ENCODE measurements at regions not wholly inside any gene's neighbourhood (a gene's known extent, or its start where the extent isn't known, plus 50 kb on each side); places are given as distances from the start of the nearest gene placed in this dataset.
"Not testable (repeated sequence)": the region's sequence is repeated elsewhere in the genome, so short reads cannot be mapped to it uniquely, and the experiment has no call there.

DNA sequence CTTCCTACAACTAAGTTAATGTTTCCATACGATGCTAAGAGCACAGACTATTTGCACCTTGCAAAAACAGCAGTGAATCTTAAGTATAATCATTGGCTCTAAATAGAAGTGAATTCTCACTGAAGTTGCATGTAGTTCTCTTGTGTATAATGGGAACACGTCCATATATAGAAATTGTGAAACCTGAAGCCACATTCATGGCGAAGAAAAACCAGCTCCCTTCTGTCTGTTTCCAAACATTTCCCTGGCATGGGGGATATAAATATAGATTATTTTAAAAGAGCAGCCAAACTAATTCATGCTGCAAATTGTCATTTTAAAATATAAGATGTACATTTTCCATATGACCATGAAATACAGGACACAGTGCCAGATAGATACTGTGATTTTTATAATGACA, 71.1 kb downstream of the TRAM1L1 start:
- ATAC-seq (no peak), DNase-seq (no peak)
- intact Hi-C loops (cut with DNase I) = no loop called here

- intact Hi-C loops (cut with DNase I) = no loop called here
Measured at GRCh38 chr4:117010671-117011070, 74.7 kb downstream of the TRAM1L1 start.

GRCh38 chr4:117001077-117001476, 84.3 kb downstream of the TRAM1L1 start:
- no peak for DNase-seq
- intact Hi-C loops (cut with DNase I) = no loop called here
- no peak for ATAC-seq

More at GRCh38 chr4:117010671-117011070, 74.7 kb downstream of the TRAM1L1 start:
- no peak for ATAC-seq
- DNase-seq = no peak

- ATAC-seq = no peak
- intact Hi-C loops (cut with DNase I) = no loop called here
- DNase-seq = no peak
Measured at GRCh38 chr4:116982656-116983055, 102.7 kb downstream of the TRAM1L1 start.

DNA sequence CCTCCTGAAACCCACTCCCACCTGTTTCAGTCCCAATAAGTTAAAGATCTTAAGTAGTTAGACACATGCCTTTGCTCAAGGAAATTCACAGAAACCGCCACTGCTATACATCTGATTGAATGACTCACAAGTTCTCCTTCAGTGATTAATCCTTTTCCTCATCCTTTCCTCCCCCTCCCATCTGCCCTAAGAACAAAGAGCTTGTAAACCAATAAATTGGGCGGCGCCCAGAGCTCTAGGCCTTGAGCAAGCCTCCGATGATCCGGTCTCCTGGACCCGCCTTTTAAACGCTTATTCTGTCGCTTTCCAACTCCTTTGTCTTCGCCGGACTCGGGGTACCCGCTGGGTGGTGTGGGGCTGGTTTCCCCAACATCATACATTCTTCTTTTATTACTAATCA, 104.9 kb downstream of the TRAM1L1 start:
- intact Hi-C loops (cut with DNase I); DNase-seq; ATAC-seq: not testable (repeated sequence)

- intact Hi-C loops (cut with DNase I) = no loop called here
- no peak for ATAC-seq
Measured at GRCh38 chr4:116959045-116959444, 126.3 kb downstream of the TRAM1L1 start.

DNA sequence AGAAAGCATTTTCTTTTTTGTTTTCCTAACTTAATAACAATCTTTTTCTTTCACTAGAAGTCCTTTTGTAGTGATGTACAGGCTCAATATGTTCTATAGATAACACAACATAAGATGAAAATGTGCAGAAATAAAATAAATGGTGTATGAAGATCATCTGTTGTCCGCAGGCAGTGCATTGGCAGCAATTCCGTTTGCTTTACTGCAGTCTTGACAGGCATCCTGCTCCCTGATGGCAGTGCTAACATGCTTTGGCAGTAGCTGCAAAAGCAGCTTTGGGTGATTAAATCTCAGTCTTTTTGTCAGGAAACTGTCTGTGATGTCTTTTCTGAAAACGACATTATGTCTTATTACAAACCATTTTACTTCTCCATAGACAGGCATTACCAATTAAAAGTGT, 131.4 kb downstream of the TRAM1L1 start:
- no peak for DNase-seq
- intact Hi-C loops (cut with DNase I) = no loop called here
- no peak for ATAC-seq

More at GRCh38 chr4:116959045-116959444, 126.3 kb downstream of the TRAM1L1 start:
- no peak for DNase-seq

GRCh38 chr4:116952530-116953136, 132.7 kb downstream of the TRAM1L1 start:
- no peak for ATAC-seq

DNA sequence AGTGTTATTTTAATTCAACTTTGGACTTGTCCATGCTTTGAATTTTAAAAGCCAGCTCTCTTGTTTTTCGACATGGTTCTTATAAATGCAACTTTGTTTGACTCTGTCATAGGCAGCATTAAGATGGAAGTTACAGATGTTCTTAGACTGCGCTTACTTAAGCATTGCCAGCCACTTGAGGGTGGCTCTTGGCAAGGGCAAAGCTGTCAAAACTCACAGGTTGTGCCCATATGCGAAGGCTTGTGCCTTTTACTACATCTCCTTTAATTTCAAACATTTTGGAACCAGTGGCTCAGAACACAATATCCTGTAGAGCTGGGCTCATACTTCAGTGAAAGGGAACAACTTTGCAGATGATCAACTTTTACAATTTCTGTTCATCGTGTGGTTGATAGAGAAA, 135.5 kb downstream of the TRAM1L1 start:
- intact Hi-C loops (cut with DNase I) = no loop called here
- DNase-seq (no peak), ATAC-seq (no peak)

More at GRCh38 chr4:116952530-116953136, 132.7 kb downstream of the TRAM1L1 start:
- intact Hi-C loops (cut with DNase I) = no loop called here
- DNase-seq = no peak

- intact Hi-C loops (cut with DNase I) = no loop called here
- DNase-seq (no peak), ATAC-seq (no peak)
Measured at GRCh38 chr4:116942315-116942714, 143.1 kb downstream of the TRAM1L1 start.

DNA sequence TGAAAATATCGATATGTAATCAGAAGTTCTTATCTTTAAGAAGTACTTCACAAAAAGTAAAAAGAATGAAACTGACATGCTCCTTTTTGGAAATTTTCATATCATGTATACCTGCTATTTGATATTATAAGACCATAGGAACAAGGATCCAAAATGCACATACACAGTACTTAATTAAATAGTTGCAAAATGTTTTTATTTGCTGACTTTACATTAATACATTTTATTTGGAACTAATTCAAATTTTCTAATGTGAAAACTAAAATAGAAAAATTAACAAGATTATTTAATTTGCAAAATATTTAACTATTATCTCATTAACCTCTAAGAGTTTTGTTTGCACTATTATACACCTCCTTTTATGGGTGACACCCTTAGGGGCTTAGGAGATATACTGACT, 155.0 kb downstream of the TRAM1L1 start:
- intact Hi-C loops (cut with DNase I) = no loop called here
- ATAC-seq = no peak
- DNase-seq = no peak

GRCh38 chr4:116926631-116927295, 158.6 kb downstream of the TRAM1L1 start:
- DNase-seq (no peak), ATAC-seq (no peak)
- intact Hi-C loops (cut with DNase I) = no loop called here

DNA sequence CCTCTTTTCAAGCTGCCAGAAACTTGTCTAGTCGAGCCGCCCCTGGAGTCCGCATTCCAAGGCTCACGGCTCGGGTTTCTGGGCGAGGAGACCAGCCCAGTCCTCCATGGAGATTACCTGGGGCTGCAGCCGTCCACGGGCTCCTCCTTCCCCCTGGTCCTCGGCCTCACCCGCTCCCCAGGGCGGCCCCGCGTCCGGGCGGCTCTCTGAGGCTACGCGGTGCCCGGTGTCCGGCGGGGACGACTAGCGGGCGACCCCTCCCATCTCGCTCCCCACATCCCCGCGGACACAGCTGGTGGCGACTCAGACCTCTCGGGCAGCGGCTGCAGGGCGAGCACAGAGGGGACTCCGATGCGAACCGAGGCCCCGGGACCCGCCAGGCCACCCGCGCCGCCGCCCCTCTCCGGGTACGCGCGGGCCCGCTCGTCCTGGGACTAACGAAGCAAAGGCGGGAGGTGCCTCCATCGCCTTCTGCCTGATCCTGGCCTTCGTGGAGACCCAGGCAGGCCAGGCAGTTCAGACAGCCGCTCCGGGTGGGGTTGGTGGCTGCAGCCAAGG, 159.4 kb downstream of the TRAM1L1 start:
- intact Hi-C loops (cut with DNase I) = no loop called here
- ATAC-seq = peak in 1 of 2 donors; percentile 55
- no peak for DNase-seq

DNA sequence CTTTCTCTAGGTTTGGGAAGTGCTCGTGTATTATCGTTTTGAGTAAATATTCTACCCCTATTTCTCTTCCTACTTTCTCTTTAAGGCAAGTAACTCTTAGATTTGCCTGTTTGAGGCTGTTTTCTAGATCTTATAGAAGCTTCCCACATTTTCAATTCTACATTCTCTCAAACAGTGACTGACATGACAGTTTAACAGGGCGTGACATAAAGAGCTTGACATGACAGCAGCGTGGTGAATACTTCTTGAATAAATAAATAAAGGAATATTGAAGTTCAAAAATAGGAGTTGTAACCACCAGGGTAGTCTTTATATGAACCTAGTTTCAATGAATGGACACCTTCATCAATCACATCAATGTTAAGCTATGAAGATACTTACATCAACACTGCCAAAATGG, 162.0 kb downstream of the TRAM1L1 start:
- DNase-seq (no peak), ATAC-seq (no peak)
- intact Hi-C loops (cut with DNase I) = no loop called here

GRCh38 chr4:116913451-116913850, 171.9 kb downstream of the TRAM1L1 start:
- intact Hi-C loops (cut with DNase I) = no loop called here
- DNase-seq = no peak
- ATAC-seq = no peak

DNA sequence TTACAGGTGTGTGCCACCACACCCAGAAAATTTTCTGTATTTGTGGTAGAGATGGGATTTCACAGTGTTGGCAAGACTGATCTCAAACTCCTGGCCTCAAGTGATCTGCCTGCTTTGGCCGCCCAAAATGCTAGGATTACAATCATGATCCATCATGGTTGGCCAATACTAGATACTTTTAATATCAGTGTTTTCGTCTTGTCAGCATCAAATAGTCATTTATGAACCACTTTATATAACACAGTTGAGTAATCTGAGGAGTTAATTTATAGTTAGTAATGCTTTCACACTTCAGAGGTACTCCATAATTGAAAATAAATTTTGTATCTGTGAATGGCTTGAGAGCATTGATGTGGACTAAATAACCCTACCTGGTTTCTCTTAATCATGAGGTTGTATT, 178.6 kb downstream of the TRAM1L1 start:
- DNase-seq = no peak
- no peak for ATAC-seq
- intact Hi-C loops (cut with DNase I) = no loop called here

- intact Hi-C loops (cut with DNase I) = no loop called here
- ATAC-seq = no peak
Measured at GRCh38 chr4:116899561-116899960, 185.8 kb downstream of the TRAM1L1 start.

GRCh38 chr4:116885579-116885978, 199.8 kb downstream of the TRAM1L1 start:
- ATAC-seq = no peak
- DNase-seq = no peak
- intact Hi-C loops (cut with DNase I) = no loop called here

More at GRCh38 chr4:116899561-116899960, 185.8 kb downstream of the TRAM1L1 start:
- DNase-seq = no peak

DNA sequence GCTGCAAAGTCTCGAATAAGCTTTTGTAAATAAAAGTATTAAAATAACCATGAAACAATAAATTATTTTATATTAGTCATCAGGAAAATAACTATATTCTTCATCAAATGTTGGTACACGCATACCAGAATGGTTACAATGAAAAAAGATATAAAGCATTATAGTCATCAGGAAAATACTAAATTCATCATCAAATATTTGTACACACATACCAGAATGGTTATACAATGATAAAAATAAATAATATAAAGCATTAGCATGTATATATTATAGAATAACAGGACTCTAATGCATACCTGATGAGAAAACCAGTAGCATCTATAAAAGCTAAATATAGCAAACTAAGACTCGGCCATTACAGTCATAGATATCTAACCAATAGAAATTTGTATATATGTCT, 202.9 kb downstream of the TRAM1L1 start:
- DNase-seq (no peak), ATAC-seq (no peak)
- intact Hi-C loops (cut with DNase I) = no loop called here

GRCh38 chr4:116881077-116881476, 204.3 kb downstream of the TRAM1L1 start:
- intact Hi-C loops (cut with DNase I) = no loop called here

DNA sequence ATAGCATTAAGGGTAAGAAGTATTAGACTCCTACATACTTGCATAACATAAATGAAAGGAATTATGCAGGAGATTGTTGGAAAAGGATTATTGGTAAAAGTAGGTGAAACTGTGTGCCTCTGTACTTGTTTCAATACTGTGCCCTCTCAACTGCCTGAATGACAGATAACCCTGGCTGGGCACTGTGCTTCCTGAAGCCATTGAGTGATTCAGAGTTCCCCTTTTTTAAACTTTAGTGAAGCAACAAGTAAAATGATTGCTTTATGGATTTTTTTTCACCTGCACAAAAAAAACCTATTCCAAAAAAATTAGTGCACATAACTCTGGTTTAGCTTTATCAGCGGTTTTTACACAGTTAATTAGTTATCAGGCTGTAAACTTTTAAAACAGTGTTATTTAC, 204.8 kb downstream of the TRAM1L1 start:
- intact Hi-C loops (cut with DNase I) = no loop called here
- ATAC-seq = no peak
- no peak for DNase-seq

More at GRCh38 chr4:116881077-116881476, 204.3 kb downstream of the TRAM1L1 start:
- DNase-seq (no peak), ATAC-seq (no peak)
